Stimulated activated naive CD4-positive, alpha-beta T cell (primary cell): ENCODE measurements at regions not wholly inside any gene's neighbourhood (a gene's known extent, or its start where the extent isn't known, plus 50 kb on each side); places are given as distances from the start of the nearest gene placed in this dataset.
"Not testable (repeated sequence)": the region's sequence is repeated elsewhere in the genome, so short reads cannot be mapped to it uniquely, and the experiment has no call there.

Experiments used
- DNase-seq, 6 experiments: peaks; one replicate each; lab custom pipeline; 2025; lab: John Stamatoyannopoulos, UW

DNA sequence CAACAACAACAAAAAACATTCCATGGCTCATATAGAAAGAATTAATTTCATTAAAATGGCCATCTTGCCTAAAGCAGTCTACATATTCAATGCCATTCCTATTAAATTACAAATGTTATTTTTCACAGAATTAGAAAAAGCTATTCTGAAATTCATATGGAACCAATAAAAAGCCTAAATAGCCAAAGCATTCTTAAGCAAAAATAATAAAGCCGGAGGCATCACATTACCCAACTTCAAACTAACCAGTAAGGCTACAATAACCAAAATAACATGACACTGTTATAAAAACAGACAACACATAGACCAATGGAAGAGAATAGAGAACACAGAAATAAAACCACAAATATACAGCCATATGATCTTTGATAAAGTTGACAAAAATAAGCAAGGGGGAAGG lies 330.4 kb downstream of the KIF20B start:
- no peak for DNase-seq

DNA sequence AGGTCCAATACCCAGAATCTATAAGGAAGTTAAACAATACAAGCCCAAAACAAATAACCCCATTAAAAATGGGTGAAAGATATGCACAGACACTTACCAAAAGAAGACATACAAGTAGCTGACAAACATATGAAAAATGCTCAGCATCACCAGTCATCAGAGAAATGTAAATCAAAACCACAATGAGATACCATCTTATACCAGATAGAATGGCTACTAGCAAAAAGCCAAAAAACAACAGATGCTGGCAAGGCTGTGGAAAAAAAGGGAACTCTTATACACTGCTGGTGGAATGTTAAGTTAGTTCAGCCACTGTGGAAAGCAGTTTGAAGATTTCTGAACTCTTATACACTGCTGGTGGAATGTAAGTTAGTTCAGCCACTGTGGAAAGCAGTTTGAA lies 331.1 kb downstream of the KIF20B start:
- DNase-seq = no peak

DNA sequence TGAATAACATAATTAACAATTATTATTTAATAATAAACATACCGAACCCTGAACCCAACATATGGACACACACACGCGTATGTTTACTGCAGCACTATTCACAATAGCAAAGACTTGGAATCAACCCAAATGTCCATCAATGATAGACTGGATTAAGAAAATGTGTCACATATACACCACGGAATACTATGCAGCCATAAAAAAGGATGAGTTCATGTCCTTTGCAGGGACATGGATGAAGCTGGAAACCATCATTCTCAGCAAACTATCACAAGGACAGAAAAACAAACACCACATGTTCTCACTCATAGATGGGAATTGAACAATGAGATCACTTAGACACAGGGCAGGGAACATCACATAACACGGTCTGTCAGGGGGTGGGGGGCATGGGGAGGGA lies 333.5 kb downstream of the KIF20B start:
- DNase-seq = not testable (repeated sequence)

DNA sequence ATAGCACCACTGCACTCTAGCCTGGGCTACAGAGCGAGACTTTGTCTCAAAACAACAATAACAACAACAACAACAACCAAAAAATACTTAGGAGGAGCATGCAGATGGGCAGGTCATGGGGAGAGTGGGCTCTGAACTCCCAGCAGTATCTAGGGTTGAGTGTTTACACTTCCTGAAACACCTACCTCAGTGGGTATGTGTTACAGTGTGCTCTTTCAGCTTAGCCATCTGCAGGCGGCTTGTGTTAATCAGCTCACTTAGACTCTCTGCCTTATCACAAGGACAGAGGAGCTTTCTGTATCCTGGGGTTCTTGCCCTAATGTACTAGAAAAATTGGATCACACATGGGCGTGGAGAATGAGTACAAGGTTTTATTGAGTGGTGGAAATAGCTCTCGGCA lies 340.2 kb downstream of the KIF20B start:
- DNase-seq = no peak

DNA sequence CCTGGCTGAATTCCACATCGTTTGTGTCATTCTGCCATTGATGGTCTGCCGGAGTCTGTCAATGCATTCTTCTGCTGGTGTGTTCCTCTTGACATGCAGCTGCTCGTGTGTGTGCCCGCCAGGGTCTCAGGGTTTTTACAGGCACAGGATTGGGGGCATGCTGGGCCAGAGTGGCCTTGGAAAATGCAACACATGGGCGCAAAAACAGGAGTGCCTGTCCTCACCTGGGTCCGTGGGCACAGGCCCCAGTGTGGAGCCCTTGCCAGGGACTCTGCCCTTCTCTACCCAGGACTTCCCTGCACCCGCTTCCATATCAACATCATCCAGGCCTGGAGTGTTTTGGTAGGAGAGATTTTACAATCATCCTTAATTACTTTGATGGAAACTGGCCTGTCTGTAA lies 340.7 kb downstream of the KIF20B start:
- no peak for DNase-seq

DNA sequence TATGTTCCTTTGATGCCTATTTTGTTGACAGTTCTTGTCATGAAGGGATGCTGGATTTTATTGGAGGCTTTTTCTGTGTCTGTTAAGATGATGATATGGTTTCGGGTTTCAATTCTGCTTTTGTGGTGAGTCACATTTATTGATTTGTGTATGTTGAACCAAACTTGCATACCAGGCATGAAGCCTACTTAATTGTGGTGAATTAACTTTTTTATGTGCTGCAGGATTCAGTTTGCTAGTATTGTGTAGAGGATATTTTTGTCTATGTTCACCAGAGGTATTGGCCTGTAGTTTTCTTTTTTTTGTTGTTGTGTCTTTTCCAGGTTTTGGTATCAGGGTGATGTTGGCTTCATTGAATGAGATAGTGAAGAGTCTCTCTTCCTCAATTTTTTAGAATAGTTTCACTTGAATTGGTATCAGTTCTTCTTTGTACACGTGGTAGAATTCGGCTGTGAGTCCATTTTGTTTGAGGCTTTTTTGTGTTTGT lies 345.9 kb downstream of the KIF20B start:
- DNase-seq = no peak

DNA sequence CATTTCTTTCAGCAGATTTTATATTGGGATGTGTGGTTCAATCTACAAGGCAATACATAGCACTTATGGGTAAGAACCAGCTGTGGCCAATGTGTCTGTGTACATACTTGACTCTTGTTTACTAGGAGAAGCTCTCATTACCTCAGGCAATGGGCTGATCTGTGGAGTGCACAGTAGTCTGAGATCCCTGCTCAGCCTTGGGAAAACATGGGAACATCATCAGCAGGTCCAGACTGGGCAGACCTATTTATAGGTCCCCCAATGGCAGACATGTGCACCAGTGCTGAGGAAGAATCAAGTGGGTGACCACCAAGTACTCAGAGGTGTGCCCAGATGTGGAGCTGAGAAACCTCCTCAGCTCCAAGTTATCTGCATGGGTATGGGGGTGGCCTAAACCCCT lies 349.7 kb downstream of the KIF20B start:
- DNase-seq = no peak

DNA sequence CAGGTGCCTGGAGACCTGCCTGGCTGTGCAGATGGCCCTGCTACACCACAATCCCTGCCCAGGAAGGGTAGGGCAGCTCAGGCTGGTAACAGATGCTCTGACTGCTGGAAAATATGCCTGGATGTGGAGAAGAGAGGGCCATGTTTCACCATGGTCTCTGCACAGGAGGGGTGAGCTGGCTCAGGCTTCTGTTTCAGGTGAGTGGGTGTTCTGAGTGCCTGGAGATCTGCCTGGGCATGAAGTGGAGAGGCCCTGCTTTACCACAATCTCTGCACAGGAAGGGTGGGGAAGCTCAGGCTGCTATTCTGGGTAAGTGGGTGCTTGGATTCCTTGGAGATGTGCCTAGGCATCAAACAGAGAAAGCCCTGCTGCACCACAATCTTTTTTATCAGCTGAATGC lies 350.1 kb downstream of the KIF20B start:
- no peak for DNase-seq

DNA sequence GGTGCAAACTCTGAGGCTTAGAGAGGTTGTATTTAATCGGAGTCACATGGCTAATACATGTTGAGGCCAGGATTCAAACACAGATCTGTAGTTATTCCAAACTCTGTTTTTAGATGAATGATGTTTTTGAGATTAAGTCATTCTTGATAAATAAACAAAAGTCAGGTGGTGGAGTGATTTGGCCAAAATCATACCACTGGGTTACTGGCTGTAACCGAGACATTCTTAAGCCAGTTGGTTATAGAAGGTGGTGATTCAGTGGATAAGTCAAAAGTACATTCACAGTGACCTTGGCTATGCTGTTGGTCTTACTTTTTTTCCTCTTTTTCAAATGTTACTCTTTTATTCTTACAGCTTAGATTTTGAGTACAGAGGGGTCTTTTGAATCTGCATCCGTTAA lies 361.4 kb downstream of the KIF20B start:
- DNase-seq = no peak

DNA sequence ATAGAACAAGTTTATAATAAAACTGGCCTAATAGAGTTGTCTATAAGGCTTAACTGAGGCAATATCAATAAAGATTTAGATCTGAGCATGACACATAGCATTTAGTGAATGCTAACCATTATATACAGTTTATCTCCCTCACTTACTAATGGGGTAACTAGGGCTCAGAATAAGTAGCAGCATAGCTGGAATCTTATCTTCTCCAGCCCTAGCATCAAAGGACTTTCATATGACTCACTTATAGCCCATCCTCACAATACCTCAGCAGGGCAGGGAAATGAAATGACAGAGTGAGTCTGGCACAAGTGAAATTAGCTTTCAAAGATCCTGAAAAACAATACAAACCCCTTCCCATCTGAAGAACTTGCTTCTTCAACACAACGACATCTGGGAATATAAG lies 362.9 kb downstream of the KIF20B start:
- no peak for DNase-seq

DNA sequence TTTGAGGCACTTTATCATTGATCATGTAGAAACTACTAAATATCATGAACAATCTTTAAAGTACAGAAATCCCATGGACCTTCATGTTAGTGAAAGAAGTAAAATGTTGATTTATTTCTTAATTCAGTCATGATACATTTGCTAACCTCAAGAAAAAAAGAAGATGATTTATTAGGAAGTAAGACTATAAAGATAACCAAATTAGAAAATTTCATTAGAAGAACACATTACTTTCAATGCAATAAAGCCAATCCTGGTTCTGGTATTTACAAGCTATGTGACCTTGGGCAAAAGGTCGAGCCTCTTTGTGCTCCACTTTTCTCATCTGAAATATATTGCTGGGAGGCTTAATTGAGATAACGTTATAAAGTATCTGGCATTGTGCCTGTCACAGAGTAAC lies 365.0 kb downstream of the KIF20B start:
- DNase-seq = no peak

DNA sequence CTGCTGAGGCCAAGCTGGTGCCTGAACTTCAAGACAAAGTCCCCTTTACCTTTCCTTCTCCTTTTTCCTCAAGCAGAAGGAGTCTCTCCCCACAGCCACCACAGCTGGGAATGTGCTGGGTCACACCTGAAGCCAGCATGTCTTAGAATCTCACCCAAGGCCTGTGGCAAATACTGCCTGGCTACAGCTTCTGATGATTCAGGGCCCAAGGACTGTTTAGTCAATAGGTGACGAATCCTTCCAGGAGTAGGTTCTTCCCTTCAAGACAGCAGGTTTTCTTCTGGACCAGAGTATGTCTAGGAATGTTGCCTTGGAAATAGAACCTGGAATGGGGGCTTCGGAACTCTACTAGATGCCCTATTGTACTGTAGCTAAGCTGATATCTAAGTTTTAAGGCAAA lies 374.6 kb downstream of the KIF20B start:
- DNase-seq = no peak

DNA sequence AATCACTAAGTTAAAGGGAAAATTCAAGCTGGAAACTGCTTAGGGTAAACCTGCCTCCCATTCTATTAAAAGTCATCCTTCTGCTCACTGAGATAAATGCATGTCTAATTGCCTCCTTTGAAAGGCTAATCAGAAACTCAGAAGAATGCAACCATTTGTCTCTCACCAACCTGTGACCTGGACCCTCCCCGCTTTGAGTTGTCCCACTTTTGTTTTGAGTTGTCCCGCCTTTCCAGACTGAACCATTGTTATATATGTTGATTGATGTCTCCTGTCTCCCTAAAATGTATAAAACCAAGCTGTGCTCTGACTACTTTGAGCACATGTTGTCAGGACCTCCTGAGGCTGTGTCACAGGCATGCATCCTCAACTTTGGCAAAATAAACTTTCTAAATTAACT lies 378.4 kb downstream of the KIF20B start:
- DNase-seq = no peak

DNA sequence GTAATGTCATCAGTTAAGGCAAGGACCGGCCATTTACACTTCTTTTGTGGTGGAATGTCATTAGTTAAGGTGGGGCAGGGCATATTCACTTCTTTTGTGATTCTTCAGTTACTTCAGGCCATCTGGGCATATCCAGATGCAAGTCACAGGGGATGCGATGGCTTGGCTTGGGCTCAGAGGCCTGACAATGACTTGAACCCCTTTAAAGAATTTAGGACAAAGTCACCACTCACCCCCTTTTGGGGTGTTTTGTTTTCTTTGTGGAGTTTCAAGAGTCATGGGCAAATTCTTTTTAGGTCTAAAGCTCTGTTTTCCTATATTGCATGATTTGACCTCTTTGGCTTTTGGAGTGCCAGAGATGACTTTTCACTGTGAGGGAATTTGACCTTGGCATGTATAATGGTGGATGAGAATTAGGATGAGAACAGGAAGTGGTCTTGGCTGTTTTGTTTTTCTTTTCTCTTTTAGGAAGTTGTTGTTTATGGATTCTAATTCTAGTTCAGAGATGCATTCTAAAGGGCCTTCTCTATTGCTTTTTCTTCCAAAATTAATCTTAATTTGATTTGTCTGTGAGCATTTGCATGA lies 385.3 kb downstream of the KIF20B start:
- DNase-seq = not testable (repeated sequence)

DNA sequence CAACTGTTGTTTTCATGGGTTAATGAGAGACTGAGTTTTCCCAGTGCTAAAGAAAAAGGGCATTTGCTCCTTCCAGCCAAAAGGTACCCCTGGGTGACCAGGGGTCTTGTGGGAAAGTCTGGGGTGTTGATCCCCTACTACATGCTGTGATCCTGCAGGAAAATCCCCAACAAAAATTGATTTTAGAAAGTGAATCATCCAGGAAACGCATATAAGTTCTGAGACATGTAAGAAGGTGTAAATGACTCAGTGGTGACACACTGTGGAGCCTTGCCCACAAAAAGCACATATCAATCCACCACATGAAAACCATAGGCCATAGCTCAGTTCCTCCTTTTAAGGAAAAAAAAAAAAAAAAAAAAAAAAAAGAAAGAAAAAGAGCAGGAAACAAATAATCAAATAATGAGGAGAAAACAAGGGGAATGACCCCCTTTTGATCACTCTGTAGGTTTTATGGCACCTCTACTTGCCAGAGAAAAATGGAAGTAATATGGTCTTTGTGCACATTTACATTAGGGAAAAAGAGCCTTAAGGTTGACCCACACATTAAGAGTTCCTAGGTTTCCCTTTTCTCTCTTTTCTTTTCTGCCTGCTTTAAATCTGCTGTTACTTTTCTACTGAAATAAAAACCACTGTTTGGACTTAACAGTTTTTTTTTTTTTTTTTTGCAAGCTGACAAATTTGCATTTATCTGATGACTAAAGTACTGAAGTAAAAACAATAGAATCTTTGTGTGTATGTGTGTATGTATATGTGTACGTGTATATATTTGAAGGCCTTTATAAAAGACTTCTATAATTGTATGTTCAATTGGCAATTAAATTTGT lies 386.0 kb downstream of the KIF20B start:
- DNase-seq = no peak

DNA sequence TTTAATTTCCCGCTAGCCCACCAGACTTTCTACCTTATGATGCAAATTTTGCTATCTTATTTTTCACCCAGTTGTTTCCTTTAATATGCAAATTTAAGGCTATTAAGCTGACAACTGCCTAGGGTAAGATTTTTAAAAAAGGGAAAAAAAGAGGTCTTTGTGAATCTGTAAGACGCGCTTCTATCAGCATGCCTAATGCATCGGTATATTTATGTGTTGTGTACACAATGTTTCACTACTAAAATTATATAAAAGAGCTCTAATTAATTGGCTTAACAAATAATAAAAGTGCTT lies 386.6 kb downstream of the KIF20B start:
- DNase-seq = no peak

DNA sequence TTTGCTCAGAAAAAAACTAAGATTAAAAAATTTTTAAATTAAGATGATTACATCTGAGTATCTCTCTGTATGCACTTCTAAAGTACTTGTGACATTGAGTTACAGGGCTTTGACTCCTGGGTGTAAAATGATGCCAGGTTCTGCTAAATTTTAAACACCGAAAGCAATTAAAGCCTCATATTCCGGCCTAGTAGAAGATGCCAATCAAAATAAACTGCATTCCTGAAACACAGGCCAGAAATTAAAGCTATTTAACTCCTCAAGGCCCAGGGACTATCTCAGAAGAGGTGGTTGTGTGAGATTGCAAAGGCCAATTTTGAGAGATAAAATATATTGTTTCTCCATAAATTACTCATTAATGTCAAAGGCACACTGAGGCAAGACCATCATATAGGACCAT lies 388.3 kb downstream of the KIF20B start:
- DNase-seq = no peak

DNA sequence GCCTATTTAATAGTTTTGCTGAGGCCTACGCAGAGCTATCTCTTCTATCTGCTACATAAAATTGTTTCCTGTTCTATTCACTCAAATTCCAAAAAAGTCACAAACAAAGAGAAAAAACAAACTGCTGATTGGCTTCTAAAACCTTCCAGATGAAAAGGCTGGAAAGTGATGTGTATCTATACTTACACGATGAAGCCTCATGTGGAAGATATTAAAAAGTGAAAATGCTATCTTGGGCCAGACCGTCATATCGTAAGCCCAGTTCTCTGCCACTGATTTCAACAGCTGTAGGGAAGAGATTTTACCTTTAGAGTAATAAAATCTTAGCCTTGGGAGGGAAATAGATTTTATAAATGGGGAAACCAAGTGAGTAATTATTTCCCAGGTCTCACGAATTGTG lies 394.8 kb downstream of the KIF20B start:
- DNase-seq = no peak

DNA sequence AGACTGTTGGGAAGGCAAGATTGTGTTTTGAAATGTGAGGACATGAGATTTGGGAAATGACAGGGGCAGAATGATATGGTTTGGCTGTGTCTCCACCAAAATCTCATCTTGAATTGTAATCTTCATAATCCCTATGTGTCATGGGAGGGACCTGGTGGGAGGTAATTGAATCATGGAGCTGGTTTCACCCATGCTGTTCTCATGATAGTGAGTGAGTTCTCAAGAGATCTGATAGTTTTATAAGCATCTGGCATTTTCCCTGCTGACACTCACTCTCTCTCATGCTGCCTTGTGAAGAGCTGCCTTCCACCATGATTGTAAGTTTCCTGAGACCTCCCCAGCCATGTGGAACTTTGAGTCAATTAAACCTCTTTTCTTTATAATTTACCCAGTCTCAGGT lies 406.2 kb downstream of the KIF20B start:
- not testable (repeated sequence) for DNase-seq

DNA sequence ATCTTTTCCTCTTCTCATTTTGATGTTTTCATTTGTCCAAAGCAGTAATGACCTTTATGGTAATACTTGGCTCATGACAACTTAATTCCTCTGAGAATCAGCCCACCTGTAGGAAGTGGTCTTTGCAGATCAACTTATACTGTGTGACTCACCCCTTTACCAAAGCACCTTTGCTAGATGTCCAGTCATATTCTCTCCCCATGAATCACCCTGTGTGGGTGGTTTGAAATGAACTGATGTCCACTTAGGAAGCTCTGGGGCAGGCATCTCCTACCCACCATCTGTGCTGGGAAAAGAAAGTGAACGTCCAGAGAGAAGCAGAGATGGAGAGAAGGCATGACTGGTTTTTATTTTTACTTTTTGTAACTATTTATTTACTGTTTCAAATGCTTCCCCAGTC lies 410.3 kb downstream of the KIF20B start:
- no peak for DNase-seq

DNA sequence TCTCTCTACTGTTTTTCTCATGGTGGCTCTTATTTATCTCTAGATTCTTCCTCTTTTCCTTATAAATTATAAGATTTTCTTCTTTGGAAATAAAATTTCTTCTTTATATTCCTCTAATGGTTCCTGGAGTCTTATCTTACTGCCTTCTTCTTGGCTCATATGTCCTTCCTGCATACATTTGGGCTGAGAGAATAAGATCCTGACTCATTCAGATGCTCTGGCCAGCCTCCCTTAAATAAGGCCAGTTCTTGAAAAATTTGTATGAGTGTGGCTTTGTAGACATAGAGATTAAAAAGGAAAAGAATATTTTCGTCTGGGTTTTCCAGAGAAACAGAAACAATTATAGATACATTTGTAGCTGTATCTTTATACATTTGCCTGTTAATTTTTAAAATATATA lies 411.3 kb downstream of the KIF20B start:
- no peak for DNase-seq

DNA sequence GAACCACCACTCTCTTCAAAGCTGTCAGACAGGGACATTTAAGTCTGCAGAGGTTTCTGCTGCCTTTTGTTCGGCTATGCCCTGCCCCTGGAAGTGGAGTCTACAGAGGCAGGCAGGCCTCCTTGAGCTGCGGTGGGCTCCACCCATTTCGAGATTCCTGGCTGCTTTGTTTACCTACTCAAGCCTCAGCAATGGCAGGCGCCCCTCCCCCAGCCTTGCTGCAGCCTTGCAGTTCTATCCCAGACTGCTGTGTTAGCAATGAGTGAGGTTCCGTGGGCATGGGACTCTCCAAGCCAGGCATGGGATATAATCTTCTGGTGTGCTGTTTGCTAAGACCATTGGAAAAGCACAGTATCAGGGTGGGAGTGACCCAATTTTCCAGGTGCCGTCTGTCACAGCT lies 417.2 kb downstream of the KIF20B start:
- DNase-seq = not testable (repeated sequence)

DNA sequence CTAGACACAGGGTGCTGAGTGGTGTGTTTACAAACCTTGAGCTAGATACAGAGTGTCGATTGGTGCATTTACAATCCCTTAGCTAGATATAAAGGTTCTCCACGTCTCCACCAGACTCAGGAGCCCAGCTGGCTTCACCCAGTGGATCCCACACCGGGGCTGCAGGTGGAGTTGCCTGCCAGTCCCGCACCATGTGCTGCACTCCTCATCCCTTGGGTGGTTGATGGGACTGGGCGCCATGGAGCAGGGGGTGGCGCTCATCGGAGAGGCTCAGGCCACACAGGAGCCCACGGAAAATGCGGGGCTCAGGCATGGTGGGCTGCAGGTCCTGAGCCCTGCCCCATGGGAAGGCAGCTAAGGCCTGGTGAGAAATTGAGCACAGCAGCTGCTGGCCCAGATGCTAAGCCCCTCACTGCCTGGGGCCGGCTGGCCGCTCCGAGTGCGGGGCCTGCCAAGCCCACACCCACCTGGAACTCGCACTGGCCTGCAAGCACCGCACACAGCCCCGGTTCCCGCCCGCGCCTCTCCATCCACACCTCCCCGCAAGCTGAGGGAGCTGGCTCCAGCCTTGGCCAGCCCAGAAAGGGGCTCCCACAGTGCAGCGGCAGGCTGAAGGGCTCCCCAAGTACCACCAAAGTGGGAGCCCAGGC lies 418.4 kb downstream of the KIF20B start:
- not testable (repeated sequence) for DNase-seq
